GM23338 (cell line): ENCODE measurements at regions not wholly inside any gene's neighbourhood (a gene's known extent, or its start where the extent isn't known, plus 50 kb on each side); places are given as distances from the start of the nearest gene placed in this dataset.

Experiments used
- ATAC-seq: fragments of 200-7000 bp; cut with Tn5 transposase; 3 replicates; pipeline ENCODE4 v1.9.1; 2020
- DNase-seq: peaks from one replicate; pipeline ENCODE4 v3.0.0-alpha.2; 2015; ENCODE audit warnings: low spot score
- H2AFZ ChIP-seq: fragments of 200-600 bp; sonication (generic); 2 replicates; pipeline ENCODE4 v1.8.0; 2016; ENCODE audit warnings: antibody characterized with exemption, mild to moderate bottlenecking, moderate library complexity
- H3F3A ChIP-seq: fragments of 200-600 bp; sonication (generic); replicated peaks from 2 replicates; pipeline ENCODE4 v1.8.0; 2017; ENCODE audit warnings: antibody characterized with exemption, mixed run types, low read depth
- H3K27ac ChIP-seq: fragments of 200-600 bp; sonication (generic); 2 replicates; pipeline ENCODE4 v1.6.1; 2016; ENCODE audit warnings: low read depth
- H3K27me3 ChIP-seq: fragments of 200-600 bp; sonication (generic); 2 replicates; pipeline ENCODE4 v1.8.0; 2016; ENCODE audit warnings: mild to moderate bottlenecking, mixed run types, moderate library complexity; ENCODE audit not compliant: insufficient read depth
- H3K36me3 ChIP-seq: fragments of 200-600 bp; sonication (generic); 2 replicates; pipeline ENCODE4 v1.8.0; 2016; ENCODE audit warnings: mild to moderate bottlenecking; ENCODE audit not compliant: insufficient read depth
- H3K4me1 ChIP-seq: fragments of 200-600 bp; sonication (generic); 2 replicates; pipeline ENCODE4 v1.8.0; 2016; ENCODE audit warnings: mild to moderate bottlenecking, moderate library complexity; ENCODE audit not compliant: insufficient read depth
- H3K4me2 ChIP-seq: fragments of 200-600 bp; sonication (generic); 2 replicates; pipeline ENCODE4 v1.7.1; 2017; ENCODE audit warnings: mixed run types
- H3K4me3 ChIP-seq: fragments of 200-600 bp; sonication (generic); 2 replicates; pipeline ENCODE4 v1.6.1; 2016; ENCODE audit warnings: mixed run types
- H3K79me2 ChIP-seq: fragments of 200-600 bp; sonication (generic); replicated peaks from 2 replicates; pipeline ENCODE4 v1.8.0; 2017; ENCODE audit warnings: mild to moderate bottlenecking; ENCODE audit not compliant: insufficient read depth
- H3K9me2 ChIP-seq: fragments of 200-600 bp; sonication (generic); 2 replicates; pipeline ENCODE4 v1.8.0; 2017; ENCODE audit not compliant: insufficient read depth
- H4K20me1 ChIP-seq: fragments of 200-600 bp; sonication (generic); replicated peaks from 2 replicates; pipeline ENCODE4 v1.8.0; 2017; ENCODE audit warnings: mild to moderate bottlenecking; ENCODE audit not compliant: insufficient read depth
- H3K27ac Mint-ChIP-seq: 2 replicates; pipeline ENCODE4 v1.8.0; 2020; ENCODE audit warnings: inconsistent platforms, mild to moderate bottlenecking, moderate library complexity, mixed read lengths
- H3K27me3 Mint-ChIP-seq: 3 replicates; pipeline ENCODE4 v1.8.0; 2022; ENCODE audit warnings: low read depth, mild to moderate bottlenecking, moderate library complexity, mixed read lengths, inconsistent platforms; ENCODE audit not compliant: insufficient read depth, poor library complexity
- H3K36me3 Mint-ChIP-seq: 3 replicates; pipeline ENCODE4 v1.8.0; 2021; ENCODE audit warnings: low read depth, mild to moderate bottlenecking, inconsistent platforms, moderate library complexity, mixed read lengths
- H3K4me1 Mint-ChIP-seq: 3 replicates; pipeline ENCODE4 v1.8.0; 2020; ENCODE audit warnings: mild to moderate bottlenecking, inconsistent platforms, mixed read lengths
- H3K4me3 Mint-ChIP-seq: 3 replicates; pipeline ENCODE4 v1.8.0; 2021; ENCODE audit warnings: moderate library complexity, mild to moderate bottlenecking, inconsistent platforms, mixed read lengths
- H3K9me3 Mint-ChIP-seq: 3 replicates; pipeline ENCODE4 v1.8.0; 2020; ENCODE audit warnings: moderate library complexity, mild to moderate bottlenecking, inconsistent platforms, mixed read lengths
- CREB1 ChIP-seq: fragments of 250-450 bp; sonication (Bioruptor Pico); IDR thresholded peaks from 2 replicates; pipeline ENCODE4 v1.5.0; 2020; ENCODE audit warnings: low read depth, mild to moderate bottlenecking, moderate library complexity
- CTCF ChIP-seq, 2 experiments: fragments of 200-600 bp in 1 of 2; sonication (generic) in 1 of 2; conservative IDR thresholded peaks; 2 replicates each; pipeline versions ENCODE4 v1.5.1 to v1.6.1; 2016 to 2017; ENCODE audit warnings: antibody characterized with exemption in 2 of 2, low read depth in 2 of 2, mild to moderate bottlenecking in 2 of 2, moderate library complexity in 1 of 2
- EZH2 ChIP-seq: fragments of 200-600 bp; sonication (generic); IDR thresholded peaks from one replicate; pipeline ENCODE4 v1.8.0; 2017; ENCODE audit warnings: antibody characterized with exemption, mild to moderate bottlenecking, low read depth; ENCODE audit not compliant: unreplicated experiment
- EZH2phosphoT487 ChIP-seq: fragments of 200-600 bp; sonication (generic); IDR thresholded peaks from one replicate; pipeline ENCODE4 v1.8.1; 2018; ENCODE audit warnings: antibody characterized with exemption; ENCODE audit not compliant: unreplicated experiment
- JUNB ChIP-seq: IDR thresholded peaks from one replicate; pipeline ENCODE4 v1.6.1; 2016; ENCODE audit warnings: antibody characterized with exemption; ENCODE audit not compliant: unreplicated experiment
- NANOG ChIP-seq: IDR thresholded peaks from 2 replicates; pipeline ENCODE4 v1.6.1; 2016; ENCODE audit warnings: antibody characterized with exemption, borderline replicate concordance
- POLR2AphosphoS5 ChIP-seq: IDR thresholded peaks from 2 replicates; pipeline ENCODE4 v1.6.1; 2016; ENCODE audit warnings: antibody characterized with exemption, low read depth
- REST ChIP-seq: IDR thresholded peaks from one replicate; pipeline ENCODE4 v1.6.1; 2018; ENCODE audit warnings: antibody characterized with exemption; ENCODE audit not compliant: unreplicated experiment
- STAT1 ChIP-seq: IDR thresholded peaks from one replicate; pipeline ENCODE4 v1.6.1; 2016; ENCODE audit warnings: antibody characterized with exemption; ENCODE audit not compliant: unreplicated experiment
- ZNF114 ChIP-seq: fragments of 250-450 bp; sonication (Bioruptor Pico); IDR thresholded peaks from 2 replicates; pipeline ENCODE4 v1.5.0; 2020; ENCODE audit warnings: mild to moderate bottlenecking, moderate library complexity
- ZNF331 ChIP-seq: fragments of 250-450 bp; sonication (Bioruptor Pico); IDR thresholded peaks from 2 replicates; pipeline ENCODE4 v1.5.0; 2020; ENCODE audit warnings: low read depth, mild to moderate bottlenecking, moderate library complexity
- TF ChIP-seq, protein P1 (sequence below): IDR thresholded peaks from 2 replicates; pipeline ENCODE4 v1.6.1; 2016; ENCODE audit warnings: antibody characterized with exemption
- TF ChIP-seq, protein P2 (sequence below): fragments of 250-450 bp; sonication (Bioruptor Pico); IDR thresholded peaks from 2 replicates; pipeline ENCODE4 v1.5.0; 2020; ENCODE audit warnings: mild to moderate bottlenecking, moderate library complexity

GRCh38 chr4:149056615-149057014, 614.4 kb upstream of the NR3C2 start (continued):
- no peak for TF ChIP-seq ZNF114 (CRISPR knock-in tag)

DNA sequence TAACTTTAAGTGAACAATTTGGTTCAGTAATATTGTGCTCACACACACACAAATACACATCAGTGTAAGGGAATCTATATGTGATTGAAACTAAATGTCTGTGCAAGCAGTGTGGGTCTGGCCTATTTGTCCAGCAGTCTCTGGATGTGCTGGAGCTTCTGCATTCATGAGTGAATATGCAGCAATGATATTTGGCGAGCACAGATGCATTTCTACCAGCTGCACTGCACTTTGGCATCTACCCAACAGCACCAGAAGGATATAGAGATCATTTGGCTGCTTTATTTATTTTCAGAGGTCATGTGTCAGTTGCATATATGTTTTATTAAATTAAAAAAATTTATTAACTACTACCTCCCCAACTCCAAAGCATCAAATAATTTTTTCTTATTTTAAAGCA, 613.4 kb upstream of the NR3C2 start:
- no peak for DNase-seq
- H3K9me2 ChIP-seq, result no peaks in the 10 kb centered on the region
- H4K20me1 ChIP-seq, result no peaks in the 10 kb centered on the region
- no peak overlapping the region for H3K4me3 ChIP-seq
- no peak overlapping the region for H3K4me3 Mint-ChIP-seq
- H3K27me3 Mint-ChIP-seq, result no peaks in the 10 kb centered on the region
- H3K4me1 Mint-ChIP-seq, result peaks cover 2% of the 10 kb centered on the region; the same call in 1 of the 3 replicates
- H3K79me2 ChIP-seq, result no peaks in the 10 kb centered on the region
- no peaks in the 10 kb centered on the region for H3K27me3 ChIP-seq
- no peak for ATAC-seq
- no peak overlapping the region for H3K27ac Mint-ChIP-seq
- no peaks in the 10 kb centered on the region for H3F3A ChIP-seq
- H3K36me3 Mint-ChIP-seq, result no peaks in the 10 kb centered on the region
- H3K4me1 ChIP-seq, result no peaks in the 10 kb centered on the region
- no peaks in the 10 kb centered on the region for H3K36me3 ChIP-seq
- no peak overlapping the region for H2AFZ ChIP-seq
- no peak overlapping the region for H3K4me2 ChIP-seq
- H3K27ac ChIP-seq, result no peak overlapping the region
- TF ChIP-seq NANOG (no peak), ZNF331 (CRISPR knock-in tag) (no peak), EZH2 (no peak), CREB1 (no peak), CTCF (conservative IDR thresholded peaks at IDR 0.05; ENCODE audit: low read depth in 2 of 2) (no peak), ZNF114 (CRISPR knock-in tag) (no peak), JUNB (no peak), POLR2AphosphoS5 (no peak), STAT1 (no peak), EZH2phosphoT487 (no peak), REST (no peak)
- TF ChIP-seq, protein P1, sequence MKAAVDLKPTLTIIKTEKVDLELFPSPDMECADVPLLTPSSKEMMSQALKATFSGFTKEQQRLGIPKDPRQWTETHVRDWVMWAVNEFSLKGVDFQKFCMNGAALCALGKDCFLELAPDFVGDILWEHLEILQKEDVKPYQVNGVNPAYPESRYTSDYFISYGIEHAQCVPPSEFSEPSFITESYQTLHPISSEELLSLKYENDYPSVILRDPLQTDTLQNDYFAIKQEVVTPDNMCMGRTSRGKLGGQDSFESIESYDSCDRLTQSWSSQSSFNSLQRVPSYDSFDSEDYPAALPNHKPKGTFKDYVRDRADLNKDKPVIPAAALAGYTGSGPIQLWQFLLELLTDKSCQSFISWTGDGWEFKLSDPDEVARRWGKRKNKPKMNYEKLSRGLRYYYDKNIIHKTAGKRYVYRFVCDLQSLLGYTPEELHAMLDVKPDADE, result no peak
- TF ChIP-seq, protein P2, sequence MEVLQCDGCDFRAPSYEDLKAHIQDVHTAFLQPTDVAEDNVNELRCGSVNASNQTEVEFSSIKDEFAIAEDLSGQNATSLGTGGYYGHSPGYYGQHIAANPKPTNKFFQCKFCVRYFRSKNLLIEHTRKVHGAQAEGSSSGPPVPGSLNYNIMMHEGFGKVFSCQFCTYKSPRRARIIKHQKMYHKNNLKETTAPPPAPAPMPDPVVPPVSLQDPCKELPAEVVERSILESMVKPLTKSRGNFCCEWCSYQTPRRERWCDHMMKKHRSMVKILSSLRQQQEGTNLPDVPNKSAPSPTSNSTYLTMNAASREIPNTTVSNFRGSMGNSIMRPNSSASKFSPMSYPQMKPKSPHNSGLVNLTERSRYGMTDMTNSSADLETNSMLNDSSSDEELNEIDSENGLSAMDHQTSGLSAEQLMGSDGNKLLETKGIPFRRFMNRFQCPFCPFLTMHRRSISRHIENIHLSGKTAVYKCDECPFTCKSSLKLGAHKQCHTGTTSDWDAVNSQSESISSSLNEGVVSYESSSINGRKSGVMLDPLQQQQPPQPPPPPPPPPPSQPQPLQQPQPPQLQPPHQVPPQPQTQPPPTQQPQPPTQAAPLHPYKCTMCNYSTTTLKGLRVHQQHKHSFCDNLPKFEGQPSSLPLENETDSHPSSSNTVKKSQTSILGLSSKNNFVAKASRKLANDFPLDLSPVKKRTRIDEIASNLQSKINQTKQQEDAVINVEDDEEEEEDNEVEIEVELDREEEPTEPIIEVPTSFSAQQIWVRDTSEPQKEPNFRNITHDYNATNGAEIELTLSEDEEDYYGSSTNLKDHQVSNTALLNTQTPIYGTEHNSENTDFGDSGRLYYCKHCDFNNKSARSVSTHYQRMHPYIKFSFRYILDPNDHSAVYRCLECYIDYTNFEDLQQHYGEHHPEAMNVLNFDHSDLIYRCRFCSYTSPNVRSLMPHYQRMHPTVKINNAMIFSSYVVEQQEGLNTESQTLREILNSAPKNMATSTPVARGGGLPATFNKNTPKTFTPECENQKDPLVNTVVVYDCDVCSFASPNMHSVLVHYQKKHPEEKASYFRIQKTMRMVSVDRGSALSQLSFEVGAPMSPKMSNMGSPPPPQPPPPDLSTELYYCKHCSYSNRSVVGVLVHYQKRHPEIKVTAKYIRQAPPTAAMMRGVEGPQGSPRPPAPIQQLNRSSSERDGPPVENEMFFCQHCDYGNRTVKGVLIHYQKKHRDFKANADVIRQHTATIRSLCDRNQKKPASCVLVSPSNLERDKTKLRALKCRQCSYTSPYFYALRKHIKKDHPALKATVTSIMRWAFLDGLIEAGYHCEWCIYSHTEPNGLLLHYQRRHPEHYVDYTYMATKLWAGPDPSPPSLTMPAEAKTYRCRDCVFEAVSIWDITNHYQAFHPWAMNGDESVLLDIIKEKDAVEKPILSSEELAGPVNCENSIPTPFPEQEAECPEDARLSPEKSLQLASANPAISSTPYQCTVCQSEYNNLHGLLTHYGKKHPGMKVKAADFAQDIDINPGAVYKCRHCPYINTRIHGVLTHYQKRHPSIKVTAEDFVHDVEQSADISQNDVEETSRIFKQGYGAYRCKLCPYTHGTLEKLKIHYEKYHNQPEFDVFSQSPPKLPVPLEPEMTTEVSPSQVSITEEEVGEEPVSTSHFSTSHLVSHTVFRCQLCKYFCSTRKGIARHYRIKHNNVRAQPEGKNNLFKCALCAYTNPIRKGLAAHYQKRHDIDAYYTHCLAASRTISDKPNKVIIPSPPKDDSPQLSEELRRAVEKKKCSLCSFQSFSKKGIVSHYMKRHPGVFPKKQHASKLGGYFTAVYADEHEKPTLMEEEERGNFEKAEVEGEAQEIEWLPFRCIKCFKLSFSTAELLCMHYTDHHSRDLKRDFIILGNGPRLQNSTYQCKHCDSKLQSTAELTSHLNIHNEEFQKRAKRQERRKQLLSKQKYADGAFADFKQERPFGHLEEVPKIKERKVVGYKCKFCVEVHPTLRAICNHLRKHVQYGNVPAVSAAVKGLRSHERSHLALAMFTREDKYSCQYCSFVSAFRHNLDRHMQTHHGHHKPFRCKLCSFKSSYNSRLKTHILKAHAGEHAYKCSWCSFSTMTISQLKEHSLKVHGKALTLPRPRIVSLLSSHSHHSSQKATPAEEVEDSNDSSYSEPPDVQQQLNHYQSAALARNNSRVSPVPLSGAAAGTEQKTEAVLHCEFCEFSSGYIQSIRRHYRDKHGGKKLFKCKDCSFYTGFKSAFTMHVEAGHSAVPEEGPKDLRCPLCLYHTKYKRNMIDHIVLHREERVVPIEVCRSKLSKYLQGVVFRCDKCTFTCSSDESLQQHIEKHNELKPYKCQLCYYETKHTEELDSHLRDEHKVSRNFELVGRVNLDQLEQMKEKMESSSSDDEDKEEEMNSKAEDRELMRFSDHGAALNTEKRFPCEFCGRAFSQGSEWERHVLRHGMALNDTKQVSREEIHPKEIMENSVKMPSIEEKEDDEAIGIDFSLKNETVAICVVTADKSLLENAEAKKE (CRISPR knock-in tag), result no peak
- H3K9me3 Mint-ChIP-seq, result no peaks in the 10 kb centered on the region
